ENCODE measurements at regions not wholly inside any gene's neighbourhood (a gene's known extent, or its start where the extent isn't known, plus 50 kb on each side); places are given as distances from the start of the nearest gene placed in this dataset.

DNA sequence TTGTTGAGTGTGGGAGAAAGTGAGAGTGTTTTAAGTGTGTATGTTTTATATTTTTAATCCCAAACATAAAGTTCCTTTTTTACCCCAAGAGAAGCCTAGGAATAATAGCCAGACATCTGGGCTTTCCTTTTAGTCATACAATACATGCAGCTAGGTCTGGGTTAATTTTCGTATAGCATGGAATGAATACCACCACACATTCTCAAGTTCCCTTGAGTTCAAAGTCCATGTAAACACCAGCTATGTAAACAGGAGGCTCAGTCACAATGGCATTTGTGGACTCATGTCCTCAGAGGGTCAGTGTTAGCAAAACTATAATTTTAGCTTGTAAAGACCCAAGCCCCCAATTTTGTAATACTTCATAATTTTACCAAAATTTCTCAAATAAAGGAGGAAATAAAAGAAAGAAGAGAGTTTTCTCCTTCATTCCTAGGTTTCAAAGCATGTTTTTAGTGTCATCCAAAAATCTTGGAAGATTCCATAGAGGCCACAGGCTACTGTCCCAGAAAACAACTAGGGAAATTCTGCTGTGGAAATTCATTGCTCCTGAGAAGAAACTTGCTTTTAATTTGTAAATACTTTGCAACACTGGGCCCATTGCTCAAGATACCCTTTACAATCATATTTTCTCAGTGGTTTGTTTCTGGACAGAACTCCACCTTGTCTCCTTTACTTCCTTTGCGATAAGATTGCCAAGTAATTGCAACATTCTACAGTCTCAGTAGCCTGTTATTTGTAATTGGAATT is 671.2 kb downstream of the COL12A1 start (continued):
- TF ChIP-seq, protein P1, sequence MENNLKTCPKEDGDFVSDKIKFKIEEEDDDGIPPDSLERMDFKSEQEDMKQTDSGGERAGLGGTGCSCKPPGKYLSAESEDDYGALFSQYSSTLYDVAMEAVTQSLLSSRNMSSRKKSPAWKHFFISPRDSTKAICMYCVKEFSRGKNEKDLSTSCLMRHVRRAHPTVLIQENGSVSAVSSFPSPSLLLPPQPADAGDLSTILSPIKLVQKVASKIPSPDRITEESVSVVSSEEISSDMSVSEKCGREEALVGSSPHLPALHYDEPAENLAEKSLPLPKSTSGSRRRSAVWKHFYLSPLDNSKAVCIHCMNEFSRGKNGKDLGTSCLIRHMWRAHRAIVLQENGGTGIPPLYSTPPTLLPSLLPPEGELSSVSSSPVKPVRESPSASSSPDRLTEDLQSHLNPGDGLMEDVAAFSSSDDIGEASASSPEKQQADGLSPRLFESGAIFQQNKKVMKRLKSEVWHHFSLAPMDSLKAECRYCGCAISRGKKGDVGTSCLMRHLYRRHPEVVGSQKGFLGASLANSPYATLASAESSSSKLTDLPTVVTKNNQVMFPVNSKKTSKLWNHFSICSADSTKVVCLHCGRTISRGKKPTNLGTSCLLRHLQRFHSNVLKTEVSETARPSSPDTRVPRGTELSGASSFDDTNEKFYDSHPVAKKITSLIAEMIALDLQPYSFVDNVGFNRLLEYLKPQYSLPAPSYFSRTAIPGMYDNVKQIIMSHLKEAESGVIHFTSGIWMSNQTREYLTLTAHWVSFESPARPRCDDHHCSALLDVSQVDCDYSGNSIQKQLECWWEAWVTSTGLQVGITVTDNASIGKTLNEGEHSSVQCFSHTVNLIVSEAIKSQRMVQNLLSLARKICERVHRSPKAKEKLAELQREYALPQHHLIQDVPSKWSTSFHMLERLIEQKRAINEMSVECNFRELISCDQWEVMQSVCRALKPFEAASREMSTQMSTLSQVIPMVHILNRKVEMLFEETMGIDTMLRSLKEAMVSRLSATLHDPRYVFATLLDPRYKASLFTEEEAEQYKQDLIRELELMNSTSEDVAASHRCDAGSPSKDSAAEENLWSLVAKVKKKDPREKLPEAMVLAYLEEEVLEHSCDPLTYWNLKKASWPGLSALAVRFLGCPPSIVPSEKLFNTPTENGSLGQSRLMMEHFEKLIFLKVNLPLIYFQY (CRISPR knock-in tag; IDR thresholded peaks at IDR 0.05; ENCODE audit: borderline replicate concordance): 0 out of 2 replicates have a peak, but pooled peaks have one; percentile 49
- TF ChIP-seq MXI1 (IDR thresholded peaks at IDR 0.05; ENCODE audit: borderline replicate concordance, low read depth, low read length) (no peak), SRSF9 (IDR thresholded peaks at IDR 0.05; ENCODE audit: borderline replicate concordance, insufficient read depth, low read depth, low read length, poor library complexity, severe bottlenecking) (no peak), SMARCC2 (IDR thresholded peaks at IDR 0.05) (peak; percentile 97), MIXL1 (CRISPR knock-in tag; IDR thresholded peaks at IDR 0.05) (peak; percentile 75; the same call in 1 of the 2 replicates), NR1H2 (CRISPR knock-in tag; IDR thresholded peaks at IDR 0.05; ENCODE audit: borderline replicate concordance, low read depth) (no peak), CBX1 (IDR thresholded peaks at IDR 0.05; ENCODE audit: low read depth) (no peak), ZNF232 (CRISPR knock-in tag; IDR thresholded peaks at IDR 0.05; ENCODE audit: borderline replicate concordance) (no peak), KLF13 (CRISPR knock-in tag; IDR thresholded peaks at IDR 0.05) (no peak), PLRG1 (conservative IDR thresholded peaks at IDR 0.05) (no peak), TGIF2 (CRISPR knock-in tag; IDR thresholded peaks at IDR 0.05) (no peak), DR1 (CRISPR knock-in tag; IDR thresholded peaks at IDR 0.05) (no peak), ESRRA (CRISPR knock-in tag; IDR thresholded peaks at IDR 0.05; ENCODE audit: low read depth) (no peak)
- TF ChIP-seq, protein P2, sequence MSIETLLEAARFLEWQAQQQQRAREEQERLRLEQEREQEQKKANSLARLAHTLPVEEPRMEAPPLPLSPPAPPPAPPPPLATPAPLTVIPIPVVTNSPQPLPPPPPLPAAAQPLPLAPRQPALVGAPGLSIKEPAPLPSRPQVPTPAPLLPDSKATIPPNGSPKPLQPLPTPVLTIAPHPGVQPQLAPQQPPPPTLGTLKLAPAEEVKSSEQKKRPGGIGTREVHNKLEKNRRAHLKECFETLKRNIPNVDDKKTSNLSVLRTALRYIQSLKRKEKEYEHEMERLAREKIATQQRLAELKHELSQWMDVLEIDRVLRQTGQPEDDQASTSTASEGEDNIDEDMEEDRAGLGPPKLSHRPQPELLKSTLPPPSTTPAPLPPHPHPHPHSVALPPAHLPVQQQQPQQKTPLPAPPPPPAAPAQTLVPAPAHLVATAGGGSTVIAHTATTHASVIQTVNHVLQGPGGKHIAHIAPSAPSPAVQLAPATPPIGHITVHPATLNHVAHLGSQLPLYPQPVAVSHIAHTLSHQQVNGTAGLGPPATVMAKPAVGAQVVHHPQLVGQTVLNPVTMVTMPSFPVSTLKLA (IDR thresholded peaks at IDR 0.05): no peak
- TF ChIP-seq, protein P3, sequence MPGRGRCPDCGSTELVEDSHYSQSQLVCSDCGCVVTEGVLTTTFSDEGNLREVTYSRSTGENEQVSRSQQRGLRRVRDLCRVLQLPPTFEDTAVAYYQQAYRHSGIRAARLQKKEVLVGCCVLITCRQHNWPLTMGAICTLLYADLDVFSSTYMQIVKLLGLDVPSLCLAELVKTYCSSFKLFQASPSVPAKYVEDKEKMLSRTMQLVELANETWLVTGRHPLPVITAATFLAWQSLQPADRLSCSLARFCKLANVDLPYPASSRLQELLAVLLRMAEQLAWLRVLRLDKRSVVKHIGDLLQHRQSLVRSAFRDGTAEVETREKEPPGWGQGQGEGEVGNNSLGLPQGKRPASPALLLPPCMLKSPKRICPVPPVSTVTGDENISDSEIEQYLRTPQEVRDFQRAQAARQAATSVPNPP (CRISPR knock-in tag; IDR thresholded peaks at IDR 0.05): no peak
- TF ChIP-seq, protein P4, sequence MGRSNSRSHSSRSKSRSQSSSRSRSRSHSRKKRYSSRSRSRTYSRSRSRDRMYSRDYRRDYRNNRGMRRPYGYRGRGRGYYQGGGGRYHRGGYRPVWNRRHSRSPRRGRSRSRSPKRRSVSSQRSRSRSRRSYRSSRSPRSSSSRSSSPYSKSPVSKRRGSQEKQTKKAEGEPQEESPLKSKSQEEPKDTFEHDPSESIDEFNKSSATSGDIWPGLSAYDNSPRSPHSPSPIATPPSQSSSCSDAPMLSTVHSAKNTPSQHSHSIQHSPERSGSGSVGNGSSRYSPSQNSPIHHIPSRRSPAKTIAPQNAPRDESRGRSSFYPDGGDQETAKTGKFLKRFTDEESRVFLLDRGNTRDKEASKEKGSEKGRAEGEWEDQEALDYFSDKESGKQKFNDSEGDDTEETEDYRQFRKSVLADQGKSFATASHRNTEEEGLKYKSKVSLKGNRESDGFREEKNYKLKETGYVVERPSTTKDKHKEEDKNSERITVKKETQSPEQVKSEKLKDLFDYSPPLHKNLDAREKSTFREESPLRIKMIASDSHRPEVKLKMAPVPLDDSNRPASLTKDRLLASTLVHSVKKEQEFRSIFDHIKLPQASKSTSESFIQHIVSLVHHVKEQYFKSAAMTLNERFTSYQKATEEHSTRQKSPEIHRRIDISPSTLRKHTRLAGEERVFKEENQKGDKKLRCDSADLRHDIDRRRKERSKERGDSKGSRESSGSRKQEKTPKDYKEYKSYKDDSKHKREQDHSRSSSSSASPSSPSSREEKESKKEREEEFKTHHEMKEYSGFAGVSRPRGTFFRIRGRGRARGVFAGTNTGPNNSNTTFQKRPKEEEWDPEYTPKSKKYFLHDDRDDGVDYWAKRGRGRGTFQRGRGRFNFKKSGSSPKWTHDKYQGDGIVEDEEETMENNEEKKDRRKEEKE (IDR thresholded peaks at IDR 0.05): no peak

All from HepG2 (cell line).